NB4 (cell line): ENCODE measurements at regions not wholly inside any gene's neighbourhood (a gene's known extent, or its start where the extent isn't known, plus 50 kb on each side); places are given as distances from the start of the nearest gene placed in this dataset.

ENCODE experiments used
- DNase-seq: peaks from one replicate; pipeline ENCODE4 v3.0.0; 2010; ENCODE audit warnings: low read depth
- H3K4me3 ChIP-seq: one replicate; pipeline ENCODE4 v1.5.1; 2011; ENCODE audit warnings: mild to moderate bottlenecking, low read depth, low read length, moderate library complexity
- MYC ChIP-seq: IDR thresholded peaks from 2 replicates; pipeline ENCODE4 v1.6.1; 2011; ENCODE audit warnings: low read depth, low read length
- POLR2A ChIP-seq: IDR thresholded peaks from 2 replicates; pipeline ENCODE4 v1.6.1; 2011; ENCODE audit warnings: mild to moderate bottlenecking; ENCODE audit not compliant: insufficient read length; ENCODE audit errors: extremely low read depth
- TF ChIP-seq, protein P1 (sequence below): IDR thresholded peaks from 2 replicates; pipeline ENCODE4 v1.6.1; 2011; ENCODE audit warnings: low read depth, low read length
- TF ChIP-seq, protein P2 (sequence below): IDR thresholded peaks from one replicate; pipeline ENCODE4 v1.5.1; 2012; ENCODE audit warnings: low read depth, low read length

DNA sequence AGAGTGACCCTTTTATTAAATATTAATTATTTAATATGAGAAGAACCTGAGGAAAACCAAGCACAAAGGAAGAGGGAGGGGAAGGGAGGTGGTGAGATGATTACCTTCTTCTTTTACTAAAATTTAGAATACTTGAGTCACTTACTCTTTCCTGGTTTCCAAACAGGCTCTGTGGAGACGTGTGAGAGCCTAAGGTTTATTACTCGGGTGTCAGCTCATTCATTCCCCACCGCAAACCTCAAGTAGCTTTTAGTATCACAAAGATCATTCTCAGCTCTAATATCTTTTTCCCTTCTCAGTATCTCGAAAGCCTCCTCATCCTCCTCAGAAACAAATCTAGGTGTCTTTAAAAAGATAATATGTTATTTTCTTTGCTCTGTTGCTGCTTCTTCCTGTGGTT lies 497.2 kb upstream of the JARID2 start:
- TF ChIP-seq, protein P1, sequence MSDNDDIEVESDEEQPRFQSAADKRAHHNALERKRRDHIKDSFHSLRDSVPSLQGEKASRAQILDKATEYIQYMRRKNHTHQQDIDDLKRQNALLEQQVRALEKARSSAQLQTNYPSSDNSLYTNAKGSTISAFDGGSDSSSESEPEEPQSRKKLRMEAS = no peak
- no peak for TF ChIP-seq MYC
- DNase-seq = no peak
- H3K4me3 ChIP-seq = no peak overlapping the region

DNA sequence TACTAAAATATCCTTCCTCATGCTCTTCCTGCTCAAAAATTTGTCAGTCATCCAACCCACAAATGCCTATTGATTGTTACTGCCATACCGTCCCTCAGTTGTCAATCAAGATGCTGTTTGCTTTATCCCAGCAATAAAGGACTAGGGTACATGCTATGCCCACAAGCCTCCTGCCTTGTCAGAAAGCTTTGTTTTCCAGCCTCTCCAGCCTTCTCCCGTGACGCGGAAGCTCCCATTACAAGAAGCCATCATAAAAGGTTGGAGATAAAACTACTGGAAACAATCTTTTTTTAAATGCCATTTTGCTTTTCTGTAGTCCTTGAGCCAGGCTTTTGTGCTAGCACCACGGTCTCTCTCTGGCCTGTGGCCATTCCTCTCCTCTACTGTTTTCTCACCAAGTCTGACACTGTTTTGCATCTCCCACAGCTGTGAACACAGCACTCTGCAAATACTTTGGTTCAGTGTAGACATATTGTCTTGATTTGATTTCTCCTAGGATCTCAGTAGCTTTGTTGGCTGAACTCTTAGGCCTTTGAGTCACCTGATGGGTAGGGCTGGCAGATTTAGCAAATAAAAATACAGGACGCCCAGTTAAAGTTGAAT lies 495.7 kb upstream of the JARID2 start:
- DNase-seq = no peak
- no peak overlapping the region for H3K4me3 ChIP-seq
- TF ChIP-seq, protein P1 = no peak
- TF ChIP-seq, protein P2, sequence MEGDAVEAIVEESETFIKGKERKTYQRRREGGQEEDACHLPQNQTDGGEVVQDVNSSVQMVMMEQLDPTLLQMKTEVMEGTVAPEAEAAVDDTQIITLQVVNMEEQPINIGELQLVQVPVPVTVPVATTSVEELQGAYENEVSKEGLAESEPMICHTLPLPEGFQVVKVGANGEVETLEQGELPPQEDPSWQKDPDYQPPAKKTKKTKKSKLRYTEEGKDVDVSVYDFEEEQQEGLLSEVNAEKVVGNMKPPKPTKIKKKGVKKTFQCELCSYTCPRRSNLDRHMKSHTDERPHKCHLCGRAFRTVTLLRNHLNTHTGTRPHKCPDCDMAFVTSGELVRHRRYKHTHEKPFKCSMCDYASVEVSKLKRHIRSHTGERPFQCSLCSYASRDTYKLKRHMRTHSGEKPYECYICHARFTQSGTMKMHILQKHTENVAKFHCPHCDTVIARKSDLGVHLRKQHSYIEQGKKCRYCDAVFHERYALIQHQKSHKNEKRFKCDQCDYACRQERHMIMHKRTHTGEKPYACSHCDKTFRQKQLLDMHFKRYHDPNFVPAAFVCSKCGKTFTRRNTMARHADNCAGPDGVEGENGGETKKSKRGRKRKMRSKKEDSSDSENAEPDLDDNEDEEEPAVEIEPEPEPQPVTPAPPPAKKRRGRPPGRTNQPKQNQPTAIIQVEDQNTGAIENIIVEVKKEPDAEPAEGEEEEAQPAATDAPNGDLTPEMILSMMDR = no peak
- TF ChIP-seq MYC (no peak), POLR2A (no peak)

DNA sequence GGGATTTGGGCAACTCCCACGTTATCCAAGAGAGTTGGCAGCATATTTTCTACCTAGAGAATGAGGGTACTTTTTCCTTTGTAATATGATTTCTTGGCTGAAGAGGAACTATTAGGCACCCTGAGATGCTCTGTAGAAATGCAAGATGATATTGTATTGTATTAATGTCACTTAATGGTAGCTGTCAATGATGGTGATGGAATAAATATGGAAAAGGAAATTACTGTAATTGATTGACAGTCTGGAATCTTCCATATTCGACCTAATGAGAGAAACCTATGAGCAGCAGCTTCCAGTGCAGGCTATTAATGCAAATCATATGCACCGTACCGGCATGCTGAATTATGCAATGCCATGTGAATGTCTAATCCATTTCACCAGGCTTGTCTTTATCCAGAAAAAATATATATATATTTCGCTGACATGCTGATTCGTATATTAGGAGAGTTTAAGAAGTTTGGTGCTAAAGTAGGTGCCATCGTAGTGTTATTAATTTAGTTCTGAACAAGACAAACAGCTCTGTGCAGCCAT lies 494.2 kb upstream of the JARID2 start:
- no peak for DNase-seq

DNA sequence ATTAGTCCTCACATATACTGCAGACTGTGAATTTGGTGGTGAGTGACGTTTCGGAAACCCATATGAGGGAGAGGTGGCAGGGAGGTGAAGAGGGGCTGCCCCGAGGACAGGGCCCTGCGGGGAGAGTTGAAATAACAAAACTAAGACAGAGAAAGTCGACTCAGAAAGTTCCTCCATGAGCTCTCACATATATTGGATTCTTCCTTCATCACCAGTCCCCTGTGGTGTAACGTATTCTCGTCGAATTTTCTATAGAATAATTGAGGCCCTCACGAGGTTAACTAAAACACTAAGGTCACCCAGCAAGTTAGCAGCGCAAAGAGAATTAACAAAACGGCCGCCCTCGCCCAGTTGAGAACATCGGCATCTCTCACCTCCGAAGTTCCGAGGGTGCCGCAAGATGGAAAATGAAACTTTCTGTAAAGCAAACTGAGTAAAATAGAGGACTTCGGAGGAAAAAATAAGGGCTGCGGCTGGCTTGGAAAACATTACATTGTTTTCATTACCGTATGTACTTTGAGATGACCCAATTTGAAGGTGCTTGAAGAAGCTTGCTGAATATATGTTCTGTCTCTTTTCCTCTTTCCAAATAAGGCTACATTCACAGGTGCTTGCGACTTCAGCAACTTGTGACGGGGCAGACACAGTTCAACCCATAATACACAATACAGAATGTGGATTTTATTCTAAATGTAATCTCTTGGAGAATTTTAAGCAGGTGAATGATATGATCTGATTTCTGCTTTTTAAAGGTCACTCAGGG lies 490.9 kb upstream of the JARID2 start:
- H3K4me3 ChIP-seq = no peak overlapping the region
- DNase-seq = no peak
- no peak for TF ChIP-seq POLR2A
- TF ChIP-seq, protein P1 = no peak

More for the DNA sequence above, 494.2 kb upstream of the JARID2 start:
- H3K4me3 ChIP-seq = no peak overlapping the region
- TF ChIP-seq, protein P2 = no peak
- TF ChIP-seq, protein P1 = no peak
- TF ChIP-seq MYC (no peak), POLR2A (no peak)

DNA sequence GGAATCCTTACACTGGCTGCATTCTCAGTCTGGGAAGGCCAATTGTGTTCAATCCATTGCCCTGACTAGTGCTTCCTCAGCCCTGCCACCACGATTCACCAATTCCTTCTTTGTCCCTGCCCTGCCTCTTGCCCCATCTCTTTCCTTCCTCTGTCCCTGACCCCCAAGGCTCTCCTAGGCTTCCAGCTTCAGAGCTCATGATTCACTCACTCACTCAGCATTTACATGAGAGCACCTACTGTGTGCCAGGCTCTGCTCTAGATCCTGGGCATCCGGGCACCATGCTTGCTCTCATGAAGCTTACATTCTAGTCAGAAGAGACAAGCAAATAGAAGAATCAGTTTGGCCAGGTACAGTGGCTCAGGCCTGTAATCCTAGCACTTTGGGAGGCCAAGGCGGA lies 489.5 kb upstream of the JARID2 start:
- DNase-seq = no peak
- H3K4me3 ChIP-seq = no peak overlapping the region
- TF ChIP-seq, protein P2 = no peak

DNA sequence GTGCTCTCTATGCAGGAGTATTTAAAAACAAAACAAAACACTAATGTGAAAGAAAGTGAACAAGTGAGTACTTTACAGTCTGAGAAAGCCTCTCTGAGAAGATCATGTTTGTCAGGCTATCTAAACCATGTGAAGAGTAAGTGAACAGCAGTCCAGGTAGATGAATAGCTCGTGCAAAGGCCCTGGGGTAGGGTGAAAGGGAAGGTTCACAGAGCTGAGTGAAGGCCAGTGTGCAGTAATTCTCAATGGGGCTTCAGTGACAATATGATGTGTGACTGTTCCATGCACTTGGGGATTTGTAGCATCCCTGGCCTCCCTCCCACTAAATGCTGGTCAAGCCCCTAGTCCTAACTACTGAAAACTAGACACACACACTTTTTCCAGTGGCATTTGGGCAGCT lies 488.9 kb upstream of the JARID2 start:
- no peak for DNase-seq
- H3K4me3 ChIP-seq = no peak overlapping the region
- TF ChIP-seq, protein P2 = no peak
- TF ChIP-seq POLR2A (no peak), MYC (no peak)
- TF ChIP-seq, protein P1 = no peak
